PC-9 (cell line): ENCODE measurements at regions not wholly inside any gene's neighbourhood (a gene's known extent, or its start where the extent isn't known, plus 50 kb on each side); places are given as distances from the start of the nearest gene placed in this dataset.

Source experiments
- BruUV-seq: library from RNA; stranded (reverse); fragments of 400-500 nt; replicated peaks from 2 replicates; lab custom pipeline; 2021; lab: Mats Ljungman, UMichigan
- CTCF ChIA-PET: fragments of 300-600 bp; sonication (Branson Sonifier 250); formaldehyde crosslinking; loops from one replicate; lab custom pipeline; 2022; ENCODE audit warnings: antibody characterized with exemption; lab: Charles Lee
- POLR2A ChIA-PET: fragments of 300-600 bp; sonication (Branson Sonifier 250); formaldehyde crosslinking; loops from one replicate; lab custom pipeline; 2022; ENCODE audit warnings: antibody characterized with exemption; ENCODE audit not compliant: unreplicated experiment; lab: Charles Lee
- DNase-seq, 2 experiments: peaks; one replicate each; pipeline versions ENCODE4 v3.0.0 to v3.0.0-alpha.2; 2015 to 2022; ENCODE audit warnings: mixed read lengths in 1 of 2
- H2AFZ ChIP-seq: fragments of 200-600 bp; sonication (generic); 2 replicates; pipeline ENCODE4 v1.8.1; 2017; ENCODE audit warnings: antibody characterized with exemption
- H3F3A ChIP-seq: fragments of 200-600 bp; sonication (generic); 2 replicates; pipeline ENCODE4 v1.8.1; 2017; ENCODE audit warnings: antibody characterized with exemption, mild to moderate bottlenecking, low read depth; ENCODE audit not compliant: insufficient read depth
- H3K27ac ChIP-seq: fragments of 200-600 bp; sonication (generic); 2 replicates; pipeline ENCODE4 v1.6.1; 2016; ENCODE audit warnings: mixed run types
- H3K27me3 ChIP-seq: fragments of 200-600 bp; sonication (generic); 2 replicates; pipeline ENCODE4 v1.6.1; 2016; ENCODE audit warnings: low read depth, mixed run types; ENCODE audit not compliant: insufficient read depth
- H3K36me3 ChIP-seq: fragments of 200-600 bp; sonication (generic); 2 replicates; pipeline ENCODE4 v1.6.1; 2016; ENCODE audit warnings: low read depth, mixed run types
- H3K4me1 ChIP-seq: fragments of 200-600 bp; sonication (generic); replicated peaks from 2 replicates; pipeline ENCODE4 v1.6.1; 2016; ENCODE audit warnings: mixed run types; ENCODE audit not compliant: insufficient read depth
- H3K4me2 ChIP-seq: fragments of 200-600 bp; sonication (generic); 2 replicates; pipeline ENCODE4 v1.6.1; 2017; ENCODE audit warnings: mixed run types
- H3K4me3 ChIP-seq: fragments of 200-600 bp; sonication (generic); 2 replicates; pipeline ENCODE4 v1.6.1; 2016; ENCODE audit warnings: mixed run types
- H3K79me2 ChIP-seq: fragments of 200-600 bp; sonication (generic); 2 replicates; pipeline ENCODE4 v1.6.1; 2017; ENCODE audit warnings: low read depth, mixed run types
- H3K9me2 ChIP-seq: fragments of 200-600 bp; sonication (generic); 2 replicates; pipeline ENCODE4 v1.8.1; 2017; ENCODE audit warnings: mild to moderate bottlenecking; ENCODE audit not compliant: insufficient read depth
- H3K9me3 ChIP-seq: fragments of 200-600 bp; sonication (generic); 2 replicates; pipeline ENCODE4 v1.8.1; 2016; ENCODE audit warnings: low read depth; ENCODE audit not compliant: insufficient read depth
- H4K20me1 ChIP-seq: fragments of 200-600 bp; sonication (generic); 2 replicates; pipeline ENCODE4 v1.8.1; 2017; ENCODE audit not compliant: insufficient read depth
- CTCF ChIP-seq: fragments of 200-600 bp; sonication (generic); conservative IDR thresholded peaks from 2 replicates; pipeline ENCODE4 v1.6.1; 2017; ENCODE audit warnings: mixed run types, antibody characterized with exemption, mild to moderate bottlenecking, moderate library complexity
- EZH2 ChIP-seq: fragments of 200-600 bp; sonication (generic); IDR thresholded peaks from 2 replicates; pipeline ENCODE4 v1.8.0; 2017; ENCODE audit warnings: antibody characterized with exemption, low read depth
- intact Hi-C: fragments of 100-400 bp; cut with micrococcal nuclease; formaldehyde crosslinking; loops from one replicate; pipeline ENCODE4 v1.10.0; 2022; ENCODE audit not compliant: unreplicated experiment

GRCh38 chr12:75969768-75970167, 61.8 kb downstream of the PHLDA1 start:
- H3K27me3 ChIP-seq = no peaks in the 10 kb centered on the region
- H3K79me2 ChIP-seq = no peaks in the 10 kb centered on the region
- no peaks in the 10 kb centered on the region; the same call in 1 of the 2 replicates for H3K9me3 ChIP-seq
- H3K4me2 ChIP-seq = no peak overlapping the region
- H3K36me3 ChIP-seq = no peaks in the 10 kb centered on the region
- POLR2A ChIA-PET = no interaction called here
- H4K20me1 ChIP-seq = no peaks in the 10 kb centered on the region
- H3F3A ChIP-seq = no peaks in the 10 kb centered on the region
- TF ChIP-seq CTCF (no peak), EZH2 (no peak)
- H3K9me2 ChIP-seq = no peaks in the 10 kb centered on the region
- H2AFZ ChIP-seq = no peak overlapping the region
- CTCF ChIA-PET = no interaction called here
- no peak overlapping the region for H3K4me3 ChIP-seq
- intact Hi-C loops = no loop called here
- DNase-seq = no peak
- BruUV-seq = no TSS peak
- no peak overlapping the region for H3K27ac ChIP-seq
- no peaks in the 10 kb centered on the region for H3K4me1 ChIP-seq

- Histone ChIP-seq H3K9me2 (no peaks in the 10 kb centered on the region), H3K4me3 (no peak overlapping the region), H3K4me2 (no peak overlapping the region), H3K9me3 (no peaks in the 10 kb centered on the region), H3K4me1 (peaks cover 6% of the 10 kb centered on the region), H3K27ac (no peak overlapping the region), H3K79me2 (no peaks in the 10 kb centered on the region), H3F3A (peaks cover 1% of the 10 kb centered on the region; the same call in 1 of the 2 replicates), H4K20me1 (no peaks in the 10 kb centered on the region), H3K36me3 (no peaks in the 10 kb centered on the region), H3K27me3 (no peaks in the 10 kb centered on the region), H2AFZ (no peak overlapping the region; the same call in 1 of the 2 replicates)
- ChIA-PET CTCF (no interaction called here), POLR2A (no interaction called here)
- BruUV-seq = no TSS peak
- intact Hi-C loops = no loop called here
- DNase-seq = no peak
- TF ChIP-seq EZH2 (no peak), CTCF (no peak)
Observed at GRCh38 chr12:75965661-75966060, 65.9 kb downstream of the PHLDA1 start.

GRCh38 chr12:75964150-75964549, 67.4 kb downstream of the PHLDA1 start:
- ChIA-PET CTCF (no interaction called here), POLR2A (no interaction called here)
- no peaks in the 10 kb centered on the region for H3K79me2 ChIP-seq
- no peak overlapping the region for H3K4me3 ChIP-seq
- peaks cover 21% of the 10 kb centered on the region for H3K4me1 ChIP-seq
- H3K9me2 ChIP-seq = no peaks in the 10 kb centered on the region
- no peak for DNase-seq
- no peaks in the 10 kb centered on the region for H4K20me1 ChIP-seq
- peaks cover 16% of the 10 kb centered on the region; the same call in 1 of the 2 replicates for H3F3A ChIP-seq
- TF ChIP-seq CTCF (no peak), EZH2 (no peak)
- no TSS peak for BruUV-seq
- H3K36me3 ChIP-seq = no peaks in the 10 kb centered on the region
- no peaks in the 10 kb centered on the region for H3K9me3 ChIP-seq
- no peak overlapping the region for H2AFZ ChIP-seq
- intact Hi-C loops = no loop called here
- H3K4me2 ChIP-seq = 0 out of 2 replicates have a peak overlapping the region, but pooled peaks have one; percentile 1
- H3K27ac ChIP-seq = no peak overlapping the region
- H3K27me3 ChIP-seq = no peaks in the 10 kb centered on the region
